ENCODE measurements at regions not wholly inside any gene's neighbourhood (a gene's known extent, or its start where the extent isn't known, plus 50 kb on each side); places are given as distances from the start of the nearest gene placed in this dataset.

DNA sequence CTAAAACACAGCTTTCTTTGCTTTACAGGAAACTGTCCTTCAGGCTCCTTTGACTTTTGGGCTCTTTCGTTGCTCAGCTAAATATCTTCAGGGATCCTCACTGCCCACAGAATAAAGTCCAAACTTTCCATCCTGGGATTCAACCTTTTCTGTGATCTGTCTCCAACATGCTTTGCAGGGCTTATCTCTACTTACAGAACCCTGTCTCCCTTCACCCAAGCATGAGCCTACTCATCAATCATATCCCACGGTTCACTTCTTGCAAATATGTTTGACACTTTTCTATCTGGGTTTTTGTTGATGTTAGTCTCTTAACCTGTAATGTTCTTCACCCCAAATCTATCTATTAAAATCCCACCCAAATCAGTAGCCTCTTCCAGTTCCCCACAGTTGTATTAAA lies 93.5 kb upstream of the ADRA1D start:
- Histone ChIP-seq H3K14ac (ENCODE audit: insufficient read length) (no peak overlapping the region), H3K9ac (replicated peaks in 1 of 4; ENCODE audit: extremely low read depth in 1 of 4, low read depth in 3 of 4, low read length in 3 of 4) (no peak overlapping the region), H2BK20ac (ENCODE audit: low read length) (no peak overlapping the region), H2BK15ac (ENCODE audit: low read length) (no peak overlapping the region), H3K4me2 (ENCODE audit: insufficient read depth in 1 of 2, low read depth in 2 of 2, low read length in 2 of 2) (no peak overlapping the region), H2AK5ac (ENCODE audit: low read depth, low read length) (no peak overlapping the region), H3K36me3 (ENCODE audit: control insufficient read depth in 2 of 4, insufficient read depth in 4 of 4, low read length in 3 of 4) (no peaks in the 10 kb centered on the region), H2BK5ac (ENCODE audit: low read depth, low read length) (no peak overlapping the region), H3K4me3 (ENCODE audit: extremely low read depth in 1 of 4, insufficient read depth in 2 of 4, low read depth in 3 of 4, low read length in 4 of 4) (no peak overlapping the region), H3K27me3 (replicated peaks in 1 of 4; ENCODE audit: control insufficient read depth in 3 of 4, extremely low read depth in 1 of 4, insufficient read depth in 3 of 4, low read length in 3 of 4) (no peaks in the 10 kb centered on the region), H3K18ac (ENCODE audit: extremely low read depth, low read length) (no peak overlapping the region), H3K56ac (replicated peaks; ENCODE audit: insufficient read length, low read depth, low read length) (no peak overlapping the region), H4K91ac (replicated peaks; ENCODE audit: insufficient read length, low read length) (no peak overlapping the region), H3K27ac (ENCODE audit: low read depth, low read length) (no peak overlapping the region), H4K5ac (ENCODE audit: insufficient read length, low read depth, low read length) (no peak overlapping the region), H3K4ac (replicated peaks; ENCODE audit: insufficient read length, low read depth, low read length) (no peak overlapping the region), H2BK12ac (ENCODE audit: low read depth, low read length) (no peak overlapping the region), H2AFZ (ENCODE audit: low read length) (peak overlapping the region; percentile 92; the same call in 1 of the 2 replicates), H3K23me2 (ENCODE audit: low read depth, low read length) (no peaks in the 10 kb centered on the region), H4K20me1 (replicated peaks in 1 of 2; ENCODE audit: control insufficient read depth in 1 of 2, insufficient read depth in 2 of 2, low read length in 2 of 2) (no peaks in the 10 kb centered on the region), H3K79me2 (ENCODE audit: control insufficient read depth in 1 of 2, insufficient read depth in 2 of 2, low read length in 2 of 2) (no peaks in the 10 kb centered on the region), H3K4me1 (replicated peaks in 1 of 4; ENCODE audit: control insufficient read depth in 3 of 4, insufficient read depth in 4 of 4, low read length in 3 of 4) (no peaks in the 10 kb centered on the region), H2BK120ac (replicated peaks; ENCODE audit: low read depth, low read length) (no peak overlapping the region), H4K8ac (ENCODE audit: extremely low read depth, insufficient read depth, low read length) (no peak overlapping the region), H3K9me3 (ENCODE audit: insufficient read depth in 2 of 2, low read depth in 1 of 2, low read length in 1 of 2) (no peaks in the 10 kb centered on the region), H3K79me1 (ENCODE audit: low read depth, low read length) (no peaks in the 10 kb centered on the region), H3K23ac (ENCODE audit: insufficient read length) (no peak overlapping the region)
- 70% methylated on average over 2 of the region's 2 CpGs; no CpG with 5 or more reads in 1 of the 2 experiments for WGBS, 2 experiments (ENCODE audit: extremely low coverage in 1 of 2, insufficient coverage in 1 of 2, insufficient read length in 1 of 2, insufficient replicate concordance in 2 of 2, low coverage in 1 of 2, low lambda C conversion rate in 2 of 2, missing lambda C conversion rate in 1 of 2)
- TF ChIP-seq GABPA (IDR thresholded peaks at IDR 0.05; ENCODE audit: borderline replicate concordance, insufficient read depth, low read length) (no peak), TEAD4 (IDR thresholded peaks at IDR 0.05; ENCODE audit: low read depth, low read length) (no peak), CHD2 (IDR thresholded peaks at IDR 0.05; ENCODE audit: low read length) (no peak)
- DNase-seq (ENCODE audit: low read depth in 1 of 2, low spot score in 2 of 2) (no peak), FAIRE-seq (no peak)
- ChIA-PET CTCF (ENCODE audit: partially characterized antibody) (interaction anchor here (0.7 to 1.0 kb wide), 3 partner anchors 13 to 399 kb away, joined by 3 to 4 read pairs (median 3); no protein-coding TSS in a partner anchor), POLR2A (ENCODE audit: partially characterized antibody) (no interaction called here)

Measured in H1 (cell line).